HG02610 (cell line): ENCODE measurements at regions not wholly inside any gene's neighbourhood (a gene's known extent, or its start where the extent isn't known, plus 50 kb on each side); places are given as distances from the start of the nearest gene placed in this dataset.

Source experiments
- ATAC-seq: cut with Tn5 transposase; IDR thresholded peaks from one replicate; pipeline ENCODE4 v1.9.1; 2021; ENCODE audit warnings: mild to moderate bottlenecking, moderate library complexity; ENCODE audit not compliant: unreplicated experiment

DNA sequence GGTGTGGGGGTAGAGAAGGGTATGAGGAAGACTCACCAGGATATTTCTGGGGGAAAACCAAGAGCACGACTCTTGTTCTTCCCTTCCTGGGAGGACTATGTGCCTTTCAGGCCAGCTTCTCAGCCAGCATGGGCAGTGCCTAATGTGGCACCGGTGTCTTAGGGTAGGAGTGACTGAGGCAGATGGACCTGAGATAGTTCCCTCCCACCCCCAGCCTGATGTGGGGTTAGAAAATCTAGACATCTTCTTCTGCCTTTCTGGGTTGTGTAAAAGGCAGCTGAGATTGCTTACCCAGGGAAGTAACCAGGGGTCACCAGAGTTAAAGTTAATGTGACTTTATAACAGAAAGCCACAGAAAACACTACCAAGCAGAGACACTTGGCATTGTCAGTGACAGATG lies 127.3 kb downstream of the TMA16 start:
- no peak for ATAC-seq

- no peak for ATAC-seq
Measured at GRCh38 chr4:163622379-163623035, 128.0 kb downstream of the TMA16 start.

DNA sequence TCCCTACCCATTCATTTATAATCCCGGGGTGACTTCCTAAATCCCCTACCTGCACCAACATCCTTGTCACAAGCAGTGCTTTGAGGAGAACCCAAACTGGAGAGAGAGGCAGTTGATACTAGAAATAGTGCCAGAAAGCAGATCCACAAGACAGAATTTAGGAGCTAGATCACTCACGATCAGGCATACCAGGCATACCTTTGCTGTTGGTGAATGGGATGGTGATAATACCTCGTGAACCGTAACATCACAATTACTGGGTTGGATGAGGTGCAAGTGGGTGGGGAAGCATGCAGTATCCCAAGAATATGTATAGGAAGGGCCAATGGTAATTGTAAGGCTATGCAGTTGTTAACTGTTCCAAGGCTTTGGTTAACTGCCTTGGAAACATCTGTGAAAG lies 129.3 kb downstream of the TMA16 start:
- ATAC-seq, result no peak

GRCh38 chr4:163624727-163625126 lies 130.2 kb downstream of the TMA16 start:
- ATAC-seq, result no peak

- ATAC-seq, result no peak
Measured at GRCh38 chr4:163631288-163631687, 136.8 kb downstream of the TMA16 start.

DNA sequence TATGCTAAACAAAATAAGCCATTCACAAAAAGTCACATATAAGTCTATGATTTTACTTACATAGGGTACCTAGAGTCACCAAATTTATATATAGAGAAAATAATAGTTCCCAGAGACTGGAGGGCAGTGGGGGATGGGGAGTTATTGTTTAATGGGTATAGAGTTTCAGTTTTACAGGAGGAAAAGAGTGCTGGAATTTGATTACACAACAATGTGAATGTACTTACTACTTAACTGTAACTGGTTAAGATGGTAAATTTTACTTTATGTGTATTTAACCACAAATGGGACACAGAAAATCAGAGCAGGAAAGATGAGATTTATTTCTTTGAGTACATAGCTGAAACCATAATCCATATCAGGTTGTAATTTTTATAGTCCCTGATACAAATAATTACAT lies 144.4 kb downstream of the TMA16 start:
- ATAC-seq, result no peak

- ATAC-seq, result no peak
Measured at GRCh38 chr4:163649557-163650091, 155.1 kb downstream of the TMA16 start.

GRCh38 chr4:163651761-163652160 lies 157.3 kb downstream of the TMA16 start:
- no peak for ATAC-seq

DNA sequence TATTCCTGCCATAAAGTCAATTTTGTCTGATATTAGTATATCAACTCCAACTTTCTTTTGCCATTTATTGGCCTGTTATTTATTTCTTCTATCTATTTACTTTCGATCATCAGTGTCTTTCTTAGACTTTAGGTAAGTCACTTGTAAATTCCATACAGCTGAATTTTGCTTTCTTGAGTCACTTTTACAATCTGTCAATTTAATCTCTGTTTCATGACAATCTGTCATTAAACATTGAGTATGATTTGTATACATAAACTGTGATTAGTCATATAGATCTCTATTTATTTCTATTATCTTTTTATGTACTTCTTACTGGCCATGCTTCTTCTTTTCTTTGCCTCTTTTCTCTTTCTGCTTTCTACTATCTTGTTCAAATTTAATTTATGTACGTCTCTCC lies 160.1 kb downstream of the TMA16 start:
- no peak for ATAC-seq

GRCh38 chr4:163660636-163661035 lies 166.1 kb downstream of the TMA16 start:
- ATAC-seq, result no peak

DNA sequence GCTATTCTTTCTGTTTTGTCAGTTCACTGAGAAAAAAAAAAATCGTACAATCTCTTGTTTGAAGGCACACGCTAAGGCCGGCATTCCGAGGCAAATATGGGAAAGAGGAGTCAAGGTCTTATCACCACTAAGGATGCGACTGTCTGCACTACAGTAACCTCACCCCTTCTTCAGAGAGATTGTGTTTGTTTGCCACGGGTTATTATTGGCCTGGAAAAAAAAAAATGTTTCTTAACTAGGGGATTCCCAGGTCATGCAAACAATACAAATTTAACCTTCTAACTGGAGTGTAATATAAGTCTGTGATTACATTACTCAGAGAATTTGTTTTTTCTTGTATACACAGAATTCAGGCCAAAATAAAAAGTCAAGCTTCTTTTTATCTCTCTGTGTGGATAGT lies 168.3 kb downstream of the TMA16 start:
- peak; percentile 42 for ATAC-seq

GRCh38 chr4:163663454-163664225 lies 169.2 kb downstream of the TMA16 start:
- ATAC-seq, result peak; percentile 76

- ATAC-seq, result no peak
Measured at GRCh38 chr4:163665101-163665500, 170.6 kb downstream of the TMA16 start.

- peak; percentile 25 for ATAC-seq
Measured at GRCh38 chr4:163665521-163666331, 171.2 kb downstream of the TMA16 start.

DNA sequence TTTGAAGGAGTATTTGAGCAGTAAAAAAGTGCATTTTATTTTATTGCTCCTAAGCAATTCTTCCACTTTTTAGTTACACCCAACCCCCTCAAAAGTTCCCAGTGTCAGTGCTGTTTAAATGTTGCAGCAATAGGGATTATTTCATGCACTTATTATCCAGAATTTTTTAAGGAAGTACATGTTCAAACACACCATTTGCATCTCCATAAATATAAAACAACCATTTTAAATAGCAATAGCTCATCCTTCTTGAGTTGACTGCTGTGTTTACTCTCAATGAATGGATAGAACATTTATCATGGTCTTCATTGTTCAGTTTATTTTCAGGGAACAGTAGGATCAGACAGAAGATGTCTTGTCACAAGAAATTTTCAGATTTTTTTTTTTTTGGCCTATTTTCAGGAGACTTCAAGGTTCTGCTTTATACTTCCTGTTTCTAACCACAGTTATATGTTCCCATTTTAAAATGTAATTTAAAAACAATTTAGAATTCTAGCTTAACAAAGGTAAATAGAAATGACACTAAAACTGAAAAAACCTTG lies 171.9 kb downstream of the TMA16 start:
- ATAC-seq, result no peak

GRCh38 chr4:163672751-163673150 lies 178.3 kb downstream of the TMA16 start:
- no peak for ATAC-seq

- ATAC-seq, result peak; percentile 53
Measured at GRCh38 chr4:163673848-163674697, 179.6 kb downstream of the TMA16 start.

DNA sequence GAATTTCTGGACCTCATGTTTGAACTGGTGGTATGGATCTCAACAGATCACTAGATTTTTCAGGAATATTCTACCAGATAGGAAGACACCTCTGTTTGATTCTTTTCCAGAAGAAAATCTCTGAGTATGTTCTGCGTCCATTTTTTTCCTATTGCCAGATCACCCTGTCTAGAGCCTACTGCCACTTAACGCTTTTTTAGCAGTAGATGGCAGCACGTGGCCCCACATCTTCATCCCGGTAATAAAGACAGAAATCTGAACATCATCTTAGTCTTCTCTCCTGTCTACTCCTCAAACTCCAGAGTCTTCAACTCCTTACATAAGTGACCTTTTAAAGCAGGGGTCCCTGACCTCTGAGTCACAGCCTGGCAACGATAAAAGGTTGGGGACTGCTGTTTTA lies 184.7 kb downstream of the TMA16 start:
- no peak for ATAC-seq

- no peak for ATAC-seq
Measured at GRCh38 chr4:163680386-163681098, 186.1 kb downstream of the TMA16 start.
